HPDE6-E6E7 (cell line): ENCODE measurements at regions not wholly inside any gene's neighbourhood (a gene's known extent, or its start where the extent isn't known, plus 50 kb on each side); places are given as distances from the start of the nearest gene placed in this dataset.
"Not testable (repeated sequence)": the region's sequence is repeated elsewhere in the genome, so short reads cannot be mapped to it uniquely, and the experiment has no call there.

Source experiments
- DNase-seq: peaks from one replicate; pipeline ENCODE4 v3.0.0; 2011; ENCODE audit warnings: missing footprints; ENCODE audit errors: extremely low spot score

DNA sequence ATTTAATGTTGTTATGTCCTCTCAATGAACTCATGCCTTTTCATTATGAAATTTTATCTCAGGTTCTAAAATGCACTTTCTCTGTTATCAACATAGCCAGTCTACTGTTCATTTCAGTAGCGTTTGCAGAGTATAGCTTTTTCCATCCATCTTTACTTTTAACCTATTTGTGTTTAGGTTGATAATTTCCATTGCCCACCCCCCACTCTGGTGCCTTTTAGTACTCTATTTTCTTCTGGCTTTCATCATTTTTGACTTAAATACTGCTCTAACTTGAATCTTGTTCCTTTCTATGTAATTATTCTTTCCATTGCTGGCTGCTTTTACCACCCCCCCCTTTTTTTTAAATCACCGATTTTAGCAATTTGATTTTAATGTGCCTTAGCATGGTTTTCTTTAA, 585.0 kb upstream of the LRATD1 start:
- DNase-seq, result no peak

- DNase-seq, result no peak
Measured at GRCh38 chr2:14051401-14051800, 581.1 kb upstream of the LRATD1 start.

GRCh38 chr2:14053105-14053504, 579.4 kb upstream of the LRATD1 start:
- DNase-seq, result no peak

DNA sequence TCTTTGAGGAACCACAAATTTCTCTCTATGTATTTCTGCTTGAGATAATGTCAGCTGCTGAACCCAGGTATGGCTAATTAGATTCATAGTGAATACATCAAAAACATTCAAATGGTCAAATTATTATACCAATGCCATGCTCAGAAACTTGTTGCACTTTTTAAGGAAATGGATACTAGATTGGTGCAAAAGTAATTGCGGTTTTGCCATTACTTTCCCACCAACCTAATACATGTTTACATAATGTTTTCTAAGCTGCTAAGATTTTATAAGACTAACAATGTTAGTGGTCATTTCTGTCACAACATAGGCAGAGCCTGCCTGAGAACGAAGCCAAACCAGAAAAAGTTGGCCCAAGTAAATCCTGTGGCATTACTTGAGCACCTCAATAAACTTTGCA, 568.2 kb upstream of the LRATD1 start:
- no peak for DNase-seq

DNA sequence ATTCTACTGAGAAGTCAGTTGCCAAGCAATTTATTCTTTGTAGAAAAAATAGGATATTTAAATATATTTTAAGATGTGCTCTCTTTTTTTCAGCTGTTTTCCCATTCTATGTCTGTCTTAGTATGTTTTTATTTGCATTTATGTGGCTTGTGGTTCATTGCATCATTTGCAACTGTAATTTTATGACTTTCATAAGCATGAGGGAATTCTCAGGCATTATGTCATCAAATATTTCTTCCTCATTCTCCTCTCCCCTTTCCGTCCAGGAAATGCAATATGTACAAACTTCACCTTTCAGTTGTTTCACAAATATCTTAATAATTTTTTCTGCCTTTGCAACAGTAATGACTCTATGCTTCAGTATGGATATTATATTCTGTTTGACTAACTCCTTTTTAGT, 560.2 kb upstream of the LRATD1 start:
- no peak for DNase-seq

DNA sequence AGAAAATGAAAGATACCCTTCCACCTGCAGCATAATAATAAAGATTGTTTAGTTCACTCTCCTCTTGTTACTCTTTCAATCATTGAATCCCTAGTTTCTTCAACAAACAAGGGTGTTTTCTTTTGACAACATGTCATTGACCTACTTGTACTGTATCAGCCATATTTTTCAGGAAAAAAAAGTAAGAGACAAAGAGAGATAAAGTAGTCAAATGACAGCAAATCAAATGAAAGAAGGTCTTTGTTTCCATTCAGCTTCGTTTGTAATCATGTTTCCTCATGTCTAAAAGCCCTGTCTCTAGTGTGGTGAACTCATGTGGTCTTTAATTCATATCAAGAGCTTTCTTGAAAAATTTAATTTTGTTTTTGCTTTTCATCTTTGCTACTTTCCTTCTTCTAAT, 557.8 kb upstream of the LRATD1 start:
- DNase-seq, result no peak

DNA sequence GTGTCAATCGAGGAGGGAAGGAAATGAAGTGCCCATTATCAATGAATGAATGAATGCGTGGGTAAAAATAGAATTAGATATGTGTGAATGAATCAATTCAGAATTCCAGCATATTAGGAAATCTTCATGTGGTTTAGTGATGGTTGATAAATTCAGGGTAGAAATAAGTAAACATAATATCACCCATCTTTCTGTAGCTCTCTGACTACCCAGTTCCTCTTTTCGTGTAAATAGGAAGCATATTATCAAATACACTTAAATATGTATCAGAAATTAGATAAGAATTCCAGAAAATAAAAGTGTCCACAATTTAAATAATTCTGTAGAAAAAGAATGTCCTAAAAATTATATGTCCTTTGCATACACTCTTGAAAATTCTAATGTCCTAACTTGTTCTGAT, 552.9 kb upstream of the LRATD1 start:
- DNase-seq, result no peak

DNA sequence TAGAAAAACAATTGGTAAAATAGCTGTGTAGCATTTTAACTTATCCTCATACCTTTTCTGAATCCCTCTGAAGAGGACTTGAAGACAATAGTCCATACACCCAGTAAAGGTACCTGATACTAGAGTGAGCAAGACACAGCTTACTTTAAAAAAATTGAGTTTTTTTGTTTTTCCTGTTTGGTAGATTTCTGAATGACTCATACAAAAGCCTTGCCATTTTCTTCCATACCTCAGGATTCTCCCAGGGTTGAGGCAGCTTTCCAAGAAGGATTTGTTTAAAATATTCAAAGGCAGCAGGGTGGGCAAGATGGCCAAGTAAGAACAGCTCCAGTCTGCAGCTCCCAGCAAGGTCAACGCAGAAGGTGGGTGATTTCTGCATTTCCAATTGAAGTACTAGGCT, 551.0 kb upstream of the LRATD1 start:
- DNase-seq, result no peak

DNA sequence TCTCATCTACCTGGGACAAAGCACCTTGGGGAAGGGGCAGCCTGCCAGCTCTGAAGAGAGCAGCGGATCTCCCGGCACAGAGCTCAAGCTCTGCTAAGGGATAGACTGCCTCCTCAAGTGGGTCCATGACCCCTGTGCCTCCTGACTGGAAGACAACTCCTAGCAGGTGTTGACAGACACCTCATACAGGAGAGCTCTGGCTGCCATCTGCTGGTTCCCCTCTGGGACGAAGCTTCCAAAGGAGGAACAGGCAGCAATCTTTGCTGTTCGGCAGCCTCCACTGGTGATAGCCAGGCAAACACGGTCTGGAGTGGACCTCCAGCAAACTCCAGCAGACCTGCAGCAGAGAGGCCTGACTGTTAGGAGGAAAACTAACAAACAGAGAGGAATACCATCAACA, 549.9 kb upstream of the LRATD1 start:
- DNase-seq, result no peak

DNA sequence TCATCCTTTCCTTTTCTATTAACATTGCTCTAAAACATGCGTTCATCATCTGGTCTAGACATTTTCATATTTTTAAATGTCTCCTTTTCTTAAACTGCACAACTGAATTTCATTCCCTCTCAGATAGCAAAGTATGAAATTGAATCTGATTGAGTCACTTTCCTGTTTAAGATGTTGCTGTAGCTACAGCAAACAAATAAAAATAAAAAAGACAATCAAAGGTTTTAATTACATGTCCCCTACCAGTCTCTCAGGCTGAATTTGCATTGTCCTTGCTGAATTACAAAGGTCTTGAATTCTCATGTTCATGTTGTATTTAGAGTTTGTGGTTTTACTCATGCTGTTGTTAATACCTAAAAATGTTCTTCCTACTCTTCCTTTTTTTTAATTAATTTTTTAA, 537.9 kb upstream of the LRATD1 start:
- no peak for DNase-seq

DNA sequence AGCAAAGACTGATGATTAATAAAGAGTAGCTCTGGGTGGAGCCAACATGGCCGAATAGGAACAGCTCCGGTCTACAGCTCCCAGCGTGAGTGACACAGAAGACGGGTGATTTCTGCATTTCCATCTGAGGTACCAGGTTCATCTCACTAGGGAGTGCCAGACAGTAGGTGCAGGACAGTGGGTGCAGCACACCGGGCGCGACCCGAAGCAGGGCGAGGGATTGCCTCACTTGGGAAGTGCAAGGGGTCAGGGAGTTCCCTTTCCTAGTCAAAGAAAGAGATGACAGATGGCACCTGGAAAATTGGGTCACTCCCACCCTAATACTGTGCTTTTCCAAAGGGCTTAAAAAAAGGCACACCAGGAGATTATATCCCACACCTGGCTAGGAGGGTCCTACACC, 533.4 kb upstream of the LRATD1 start:
- DNase-seq, result not testable (repeated sequence)

DNA sequence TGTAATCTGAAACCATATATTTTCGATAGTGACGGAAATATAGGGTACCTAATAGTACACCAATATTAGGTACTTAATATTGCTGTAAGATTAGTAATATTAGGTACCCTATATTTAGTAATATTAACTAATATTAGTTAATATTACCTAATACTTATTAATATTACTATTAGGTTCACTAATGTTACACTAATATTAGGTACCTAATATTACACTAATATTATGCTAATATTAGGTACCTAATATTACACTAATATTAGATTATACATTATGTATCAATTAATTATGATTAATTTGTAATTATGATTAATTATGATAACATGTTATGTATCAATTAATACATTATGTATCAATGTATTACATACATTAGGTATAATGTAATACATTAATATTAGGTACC, 518.2 kb upstream of the LRATD1 start:
- no peak for DNase-seq

- no peak for DNase-seq
Measured at GRCh38 chr2:14120376-14120775, 512.1 kb upstream of the LRATD1 start.

DNA sequence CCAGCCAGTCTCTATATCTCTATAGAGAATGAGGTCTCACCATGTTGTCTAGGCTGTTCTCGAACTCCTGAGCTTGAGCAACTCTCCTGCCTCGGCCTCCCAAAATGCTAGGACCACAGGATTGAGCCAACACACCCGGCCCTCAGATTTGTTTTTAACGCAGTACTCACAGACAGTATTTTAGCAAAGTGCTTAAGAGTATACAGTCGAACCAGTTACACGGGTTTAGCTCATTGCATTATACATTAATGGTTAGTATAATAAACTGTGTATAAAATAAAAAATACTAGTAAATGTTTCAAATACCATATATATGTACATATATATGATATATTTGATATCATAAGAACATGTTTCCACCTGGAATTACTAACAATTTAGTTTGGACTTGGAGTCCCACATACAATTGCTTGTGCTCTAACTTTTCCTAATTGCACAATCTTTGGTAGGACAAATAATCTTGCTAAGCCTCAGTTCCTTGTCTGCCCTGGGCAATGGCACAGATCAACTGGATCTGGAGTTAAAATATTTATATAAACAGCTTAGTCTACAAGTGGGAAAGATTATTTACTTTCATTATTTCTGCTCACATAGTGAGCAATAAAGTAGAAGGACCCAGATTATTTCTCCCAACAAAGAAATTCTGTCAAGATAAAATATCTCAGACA, 508.9 kb upstream of the LRATD1 start:
- no peak for DNase-seq

GRCh38 chr2:14125624-14126293, 506.8 kb upstream of the LRATD1 start:
- DNase-seq, result no peak

DNA sequence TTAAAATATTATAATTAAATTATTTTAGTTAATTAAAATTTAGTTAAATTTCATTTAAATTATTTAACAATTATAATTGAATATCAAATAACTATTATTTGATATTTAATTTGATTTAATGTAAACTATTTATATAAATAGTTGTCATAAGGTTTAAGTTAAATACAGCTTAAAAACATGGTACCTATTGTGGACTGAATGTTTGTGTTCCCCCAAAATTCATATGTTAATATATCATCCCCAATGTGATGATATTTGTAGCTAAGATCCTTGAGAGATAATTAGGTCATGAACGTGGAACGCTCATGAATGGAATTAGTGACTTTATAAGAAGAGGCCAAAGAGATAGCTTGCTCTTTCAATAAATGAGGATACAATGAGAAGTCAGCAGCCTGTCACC, 505.7 kb upstream of the LRATD1 start:
- DNase-seq, result no peak

DNA sequence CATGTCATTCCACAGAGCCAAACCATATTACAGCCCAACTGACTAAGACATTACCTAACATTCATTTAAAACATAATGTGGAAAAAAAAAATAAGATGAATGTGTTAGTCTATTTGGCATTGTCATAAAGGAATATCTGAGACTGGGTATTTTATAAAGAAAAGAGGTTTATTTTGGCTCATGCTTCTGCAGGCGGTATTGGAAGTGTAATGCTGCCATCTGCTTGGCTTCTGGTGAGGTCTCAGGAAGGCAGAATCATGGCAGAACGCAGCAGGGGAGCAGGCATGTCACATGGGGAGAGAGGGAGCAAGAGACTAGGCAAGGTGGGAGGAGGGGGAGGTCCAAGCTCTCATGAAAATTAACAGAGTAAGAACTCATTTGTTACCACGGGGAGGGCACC, 504.8 kb upstream of the LRATD1 start:
- DNase-seq, result no peak

GRCh38 chr2:14132386-14132785, 500.1 kb upstream of the LRATD1 start:
- DNase-seq, result no peak

DNA sequence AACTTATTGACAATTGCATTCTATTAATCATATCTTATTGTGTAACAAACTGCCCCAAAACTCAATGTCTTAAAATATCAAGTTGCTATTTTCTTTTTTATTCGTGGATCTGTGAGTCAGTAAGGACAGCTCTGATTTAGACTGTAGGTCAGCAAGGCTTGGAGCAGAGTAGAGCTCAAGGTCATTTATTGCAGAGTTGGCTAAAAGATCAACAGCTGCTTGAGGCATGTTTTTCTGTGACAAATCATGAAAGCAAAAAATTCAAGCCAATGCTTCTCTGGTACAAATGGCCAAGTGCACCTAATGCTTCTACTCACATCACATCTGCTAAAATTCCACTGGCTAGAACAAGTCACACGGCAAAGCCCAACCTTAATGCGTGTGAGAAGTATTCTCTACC, 497.7 kb upstream of the LRATD1 start:
- DNase-seq, result no peak

DNA sequence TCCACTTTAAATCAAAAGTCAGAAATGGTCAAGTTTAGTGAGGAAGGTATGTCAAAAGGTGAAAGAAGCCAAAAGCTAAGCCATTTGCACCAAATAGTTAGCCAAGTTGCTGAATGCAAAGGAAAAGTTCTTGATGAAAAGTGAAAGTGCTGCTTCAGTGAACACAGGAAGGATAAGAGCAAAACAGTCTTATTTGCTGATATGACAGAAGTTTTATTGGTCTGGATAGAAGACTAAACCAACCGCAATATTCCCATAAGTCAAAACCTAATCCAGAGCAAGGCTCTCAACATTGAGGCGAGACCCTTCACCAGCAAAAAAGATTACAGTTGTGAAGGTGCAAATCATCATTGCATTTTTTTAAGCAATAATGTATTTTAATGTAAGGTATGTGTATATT, 496.5 kb upstream of the LRATD1 start:
- DNase-seq, result no peak

DNA sequence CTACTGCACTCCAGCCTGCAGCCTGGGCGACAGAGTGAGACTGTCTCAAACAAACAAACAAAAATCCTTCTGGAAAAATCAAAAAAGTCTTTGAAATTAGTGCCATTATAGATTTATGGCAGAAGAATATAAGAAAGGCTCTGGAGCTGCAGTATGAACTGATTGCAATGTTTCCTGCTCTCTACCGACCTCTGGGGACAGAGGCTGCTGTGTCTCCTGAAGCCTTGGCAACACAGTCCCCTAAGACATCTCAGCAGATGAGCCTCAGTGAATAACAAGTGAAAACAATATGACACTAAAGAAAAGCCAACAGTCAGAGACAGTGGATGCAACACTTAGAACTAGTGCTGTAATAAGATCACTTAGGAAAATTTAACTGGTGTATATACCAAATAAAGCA, 494.9 kb upstream of the LRATD1 start:
- DNase-seq, result no peak

DNA sequence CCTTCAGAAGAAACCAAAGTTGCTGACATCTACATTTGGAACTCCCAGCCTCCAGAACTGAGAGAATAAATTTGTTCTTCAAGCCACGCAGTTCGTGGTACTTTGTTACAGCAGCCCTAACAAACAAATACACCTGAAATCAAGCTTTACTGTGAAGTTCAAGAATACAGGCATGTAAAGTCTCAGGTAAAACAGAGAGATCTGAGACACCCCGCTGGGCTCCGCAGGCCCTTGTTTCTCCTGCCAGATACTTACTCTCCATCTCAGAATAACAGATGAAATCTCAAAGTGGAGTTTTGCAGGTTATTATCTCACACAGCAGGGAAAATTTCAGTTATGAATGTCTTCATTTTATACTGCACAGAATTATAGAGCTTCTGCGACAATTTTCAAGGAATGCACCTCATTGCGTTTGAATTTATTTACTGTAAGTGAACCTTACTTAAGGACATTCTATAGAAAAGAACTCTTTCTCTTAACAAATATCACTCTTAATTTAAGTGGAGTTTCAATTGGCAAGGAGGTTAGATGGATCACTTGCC, 492.4 kb upstream of the LRATD1 start:
- no peak for DNase-seq

DNA sequence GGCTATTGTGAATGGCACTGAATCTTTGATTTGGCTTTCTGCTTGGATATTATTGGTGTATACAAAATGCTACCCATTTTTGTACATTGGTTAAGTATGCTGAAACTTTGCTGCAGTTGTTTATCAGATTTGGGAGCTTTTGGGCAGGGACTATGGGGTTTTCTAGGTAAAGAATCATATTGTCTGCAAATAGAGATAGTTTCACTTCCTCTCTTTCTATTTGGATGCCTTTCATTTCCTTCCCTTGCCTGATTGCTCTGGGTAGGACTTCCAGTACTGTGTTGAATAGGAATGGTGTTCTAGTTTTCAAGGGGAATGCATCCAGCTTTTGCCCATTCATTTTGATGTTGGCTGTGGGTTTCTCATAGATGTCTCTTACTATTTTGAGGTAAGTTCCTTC, 489.1 kb upstream of the LRATD1 start:
- no peak for DNase-seq

DNA sequence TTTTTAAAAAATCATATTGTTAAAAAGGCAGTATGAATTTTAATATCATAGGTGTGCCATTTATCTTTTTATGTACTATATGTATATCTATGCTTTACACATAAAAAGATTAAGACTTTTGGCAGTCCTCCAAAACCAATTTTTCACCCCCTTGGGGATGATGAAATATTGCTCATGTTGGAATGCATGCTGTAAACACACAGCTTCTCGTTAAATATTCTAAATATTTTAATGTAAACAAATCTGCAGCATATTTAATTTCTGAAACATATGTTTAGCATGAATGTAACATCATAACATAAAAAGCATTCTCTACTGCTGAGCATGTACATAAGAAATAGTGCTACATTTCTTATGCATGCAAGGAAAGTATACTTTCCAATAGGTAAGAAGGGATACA, 484.3 kb upstream of the LRATD1 start:
- DNase-seq, result no peak
